GM21367 (cell line): ENCODE measurements at regions not wholly inside any gene's neighbourhood (a gene's known extent, or its start where the extent isn't known, plus 50 kb on each side); places are given as distances from the start of the nearest gene placed in this dataset.
"Not testable (repeated sequence)": the region's sequence is repeated elsewhere in the genome, so short reads cannot be mapped to it uniquely, and the experiment has no call there.

ENCODE experiments used
- ATAC-seq: cut with Tn5 transposase; IDR thresholded peaks from one replicate; pipeline ENCODE4 v1.9.1; 2021; ENCODE audit not compliant: unreplicated experiment

- no peak for ATAC-seq
Measured at GRCh38 chr3:22659651-22660475, 543.3 kb upstream of the UBE2E2 start.

DNA sequence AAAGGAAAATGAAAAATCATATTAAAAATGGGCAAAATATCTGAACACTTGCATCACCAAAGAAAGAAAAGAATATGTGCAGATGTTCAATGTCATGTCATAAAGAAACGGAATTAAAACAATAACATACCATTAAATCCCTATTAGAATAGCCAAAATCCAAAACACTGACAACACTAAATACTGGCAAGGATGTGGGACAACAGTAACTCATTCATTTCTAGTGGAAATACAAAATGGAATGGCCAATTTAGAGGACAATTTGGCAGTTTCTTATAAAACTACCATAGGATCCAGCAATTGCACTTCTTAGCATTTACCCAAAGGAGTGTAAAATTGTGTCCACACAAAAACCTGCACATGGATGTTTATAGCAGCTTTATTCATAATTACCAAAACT is 542.5 kb upstream of the UBE2E2 start:
- ATAC-seq, result no peak

DNA sequence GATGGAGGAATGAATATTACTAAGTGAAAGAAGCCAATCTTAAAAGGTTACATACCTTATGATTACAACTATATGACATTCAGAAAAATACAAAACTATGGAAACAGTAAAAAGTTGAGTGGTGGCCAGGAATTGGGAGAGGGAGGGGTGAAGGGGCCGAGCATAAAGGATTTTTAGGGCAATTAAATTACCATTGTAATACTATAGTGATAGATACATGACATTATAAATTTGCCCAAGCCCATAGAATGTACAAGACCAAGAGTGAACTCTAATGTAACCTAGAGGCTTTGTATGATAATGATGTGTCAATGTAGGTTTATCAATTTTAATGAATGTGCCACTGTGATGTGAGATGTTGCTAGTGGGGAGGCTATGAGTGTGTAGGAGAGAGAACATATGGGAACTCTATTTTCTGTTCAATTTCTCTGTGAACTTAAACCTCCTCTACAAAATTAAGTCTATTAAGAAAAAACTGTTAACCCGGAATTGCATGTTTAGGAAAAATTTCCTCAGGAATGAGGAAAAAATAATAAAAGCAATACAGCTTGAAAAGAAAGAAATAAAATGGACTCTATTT is 541.9 kb upstream of the UBE2E2 start:
- no peak for ATAC-seq

DNA sequence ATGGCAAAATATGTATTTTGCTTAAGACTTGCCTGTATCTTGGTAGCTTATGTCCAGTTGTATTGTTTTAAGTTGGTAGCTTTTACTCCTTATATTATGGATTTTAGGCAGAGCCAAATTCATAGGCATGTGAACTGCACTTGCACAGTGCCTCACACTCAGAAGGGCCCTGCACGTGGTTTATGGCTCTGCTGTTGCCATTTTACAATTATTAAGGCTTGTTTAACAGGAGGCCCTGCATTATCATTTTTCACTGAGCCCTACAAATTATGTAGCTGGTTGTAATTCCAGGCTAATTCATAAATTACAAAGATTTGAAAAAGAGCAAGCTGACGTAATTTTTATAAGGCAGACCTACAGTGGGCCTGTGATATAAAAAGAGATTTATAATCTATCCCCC is 537.6 kb upstream of the UBE2E2 start:
- ATAC-seq, result no peak

GRCh38 chr3:22666736-22667135 is 536.4 kb upstream of the UBE2E2 start:
- no peak for ATAC-seq

DNA sequence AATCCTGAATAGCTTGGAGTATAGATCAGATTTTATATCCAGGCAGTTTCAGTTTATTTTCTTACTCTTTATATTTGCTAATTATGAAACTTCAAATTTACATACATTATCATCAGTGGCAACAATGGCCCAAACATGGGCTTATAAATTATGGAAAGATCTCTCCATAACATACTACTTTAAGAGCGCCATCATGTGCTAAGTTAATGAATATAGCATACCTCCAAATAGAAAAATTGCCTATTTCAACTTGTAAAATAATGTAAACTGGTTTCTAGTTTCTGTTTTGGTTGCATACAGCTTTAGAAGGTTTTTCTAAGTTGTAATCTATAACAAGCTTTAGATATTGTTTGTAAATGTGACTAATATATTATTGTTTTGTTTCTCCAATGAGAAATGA is 531.3 kb upstream of the UBE2E2 start:
- no peak for ATAC-seq

DNA sequence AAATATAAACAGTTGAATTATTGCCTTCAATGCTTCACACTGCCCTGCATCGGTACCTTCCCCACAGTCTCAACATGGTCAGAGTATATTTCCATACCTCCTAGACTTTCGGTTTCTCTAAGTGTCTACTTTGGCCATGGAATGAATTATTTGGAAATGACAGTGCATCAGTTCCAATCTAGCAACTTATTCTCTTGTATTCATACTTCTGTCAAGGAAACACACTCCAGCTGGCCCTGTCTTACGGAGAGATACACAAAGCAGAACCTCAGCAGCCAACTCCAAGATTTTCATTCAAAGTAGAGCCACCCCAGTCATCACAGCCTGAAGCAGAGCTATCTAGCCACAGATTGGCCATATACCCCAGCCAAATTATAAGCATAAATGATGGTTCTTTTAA is 518.4 kb upstream of the UBE2E2 start:
- ATAC-seq, result no peak

GRCh38 chr3:22685597-22685996 is 517.5 kb upstream of the UBE2E2 start:
- no peak for ATAC-seq

- ATAC-seq, result no peak
Measured at GRCh38 chr3:22691407-22691806, 511.7 kb upstream of the UBE2E2 start.

GRCh38 chr3:22691856-22692628 is 511.1 kb upstream of the UBE2E2 start:
- no peak for ATAC-seq

- no peak for ATAC-seq
Measured at GRCh38 chr3:22700876-22701275, 502.3 kb upstream of the UBE2E2 start.

DNA sequence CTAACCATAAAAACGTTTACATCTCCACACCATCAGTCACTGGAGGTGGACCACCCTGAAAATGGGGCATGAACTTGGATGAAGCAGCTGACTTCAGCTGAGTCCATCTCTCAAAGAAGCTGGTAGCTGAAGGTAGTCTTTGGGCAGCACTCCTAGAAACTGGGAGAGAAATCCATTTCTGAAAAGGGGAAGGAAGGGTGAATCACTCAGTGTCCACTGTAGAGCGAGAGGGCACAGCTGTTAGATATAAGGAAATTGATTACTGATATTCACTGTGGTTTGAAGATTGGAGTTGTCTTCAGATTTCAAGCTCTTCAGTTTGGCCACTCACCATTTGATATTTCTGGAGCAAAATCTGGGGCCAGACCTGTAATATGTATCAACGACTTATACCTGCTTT is 499.0 kb upstream of the UBE2E2 start:
- ATAC-seq, result no peak

GRCh38 chr3:22704571-22705354 is 498.4 kb upstream of the UBE2E2 start:
- no peak for ATAC-seq

DNA sequence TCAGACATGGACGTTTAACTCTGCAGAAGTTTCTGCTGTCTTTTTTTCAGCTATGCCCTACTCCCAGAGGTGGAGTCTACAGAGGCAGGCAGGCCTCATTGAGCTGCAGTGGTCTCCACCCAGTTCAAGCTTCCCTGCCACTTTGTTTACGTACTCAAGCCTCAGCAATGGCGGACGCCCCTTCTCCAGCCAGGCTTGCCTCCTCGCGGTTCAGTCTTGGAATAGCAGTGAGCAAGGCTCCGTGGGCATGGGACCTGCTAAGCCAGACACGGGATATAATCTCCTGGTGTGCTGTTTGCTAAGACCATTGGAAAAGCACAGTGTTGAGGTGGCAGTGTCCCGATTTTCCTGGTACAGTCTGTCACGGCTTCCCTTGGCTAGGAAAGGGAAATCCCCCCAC is 496.2 kb upstream of the UBE2E2 start:
- not testable (repeated sequence) for ATAC-seq

- no peak for ATAC-seq
Measured at GRCh38 chr3:22713936-22714335, 489.2 kb upstream of the UBE2E2 start.

DNA sequence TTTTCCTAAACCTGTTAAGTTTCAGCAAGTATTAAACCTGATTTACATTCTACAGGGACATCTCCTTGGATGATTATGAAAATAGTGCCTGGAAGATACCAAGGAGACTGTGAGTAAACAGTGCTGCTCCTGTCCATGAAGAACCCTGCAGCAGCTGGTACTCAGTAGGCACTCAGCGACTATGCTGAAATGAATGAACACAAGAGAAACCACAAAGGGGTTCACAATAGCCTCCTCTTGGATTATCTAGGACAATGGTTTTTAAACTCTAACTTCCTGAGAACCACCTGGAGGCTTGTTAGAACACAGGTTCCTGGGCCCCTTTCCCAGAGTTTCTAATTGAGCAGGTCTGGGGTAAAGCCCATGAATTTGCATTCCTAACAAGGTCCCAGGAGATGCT is 488.4 kb upstream of the UBE2E2 start:
- ATAC-seq, result no peak

GRCh38 chr3:22720596-22720995 is 482.5 kb upstream of the UBE2E2 start:
- no peak for ATAC-seq

DNA sequence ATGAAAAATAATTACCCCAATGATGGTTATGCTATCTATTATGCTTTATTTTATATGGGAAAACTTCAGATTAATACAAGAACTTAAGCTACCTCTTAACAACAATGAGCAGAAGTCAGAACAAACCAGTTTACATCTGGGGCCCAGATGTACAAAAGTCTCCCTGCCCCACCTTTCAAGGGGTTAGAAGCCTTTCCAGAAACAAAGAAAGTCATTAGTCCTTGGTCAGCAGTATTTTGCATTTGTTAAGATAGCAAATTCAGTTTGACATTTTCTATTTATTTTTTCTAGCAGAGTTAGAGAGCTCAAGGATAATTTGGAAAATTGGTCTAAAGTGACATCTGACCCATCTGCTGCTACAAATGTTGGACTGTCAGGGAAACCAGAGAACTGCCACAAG is 478.7 kb upstream of the UBE2E2 start:
- no peak for ATAC-seq

- no peak for ATAC-seq
Measured at GRCh38 chr3:22728406-22728805, 474.7 kb upstream of the UBE2E2 start.

DNA sequence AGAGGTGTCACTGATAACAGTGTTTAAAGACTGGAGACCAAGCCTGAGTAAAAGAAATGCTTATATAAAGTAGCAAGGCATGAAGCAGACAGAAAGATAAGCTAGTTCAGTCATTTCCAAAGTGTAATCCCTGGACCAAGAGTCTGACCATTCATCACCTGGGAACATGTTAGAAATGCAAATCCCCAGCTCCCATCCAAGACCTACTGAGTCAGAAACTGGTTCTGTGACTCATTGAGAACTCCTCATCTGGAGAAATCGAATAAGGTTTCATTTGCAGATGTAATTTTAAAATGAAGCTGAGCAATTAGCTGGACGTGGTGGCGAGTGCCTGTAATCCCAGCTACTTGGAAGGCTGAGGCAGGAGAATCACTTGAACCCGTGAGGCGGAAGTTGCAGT is 473.9 kb upstream of the UBE2E2 start:
- ATAC-seq, result no peak

DNA sequence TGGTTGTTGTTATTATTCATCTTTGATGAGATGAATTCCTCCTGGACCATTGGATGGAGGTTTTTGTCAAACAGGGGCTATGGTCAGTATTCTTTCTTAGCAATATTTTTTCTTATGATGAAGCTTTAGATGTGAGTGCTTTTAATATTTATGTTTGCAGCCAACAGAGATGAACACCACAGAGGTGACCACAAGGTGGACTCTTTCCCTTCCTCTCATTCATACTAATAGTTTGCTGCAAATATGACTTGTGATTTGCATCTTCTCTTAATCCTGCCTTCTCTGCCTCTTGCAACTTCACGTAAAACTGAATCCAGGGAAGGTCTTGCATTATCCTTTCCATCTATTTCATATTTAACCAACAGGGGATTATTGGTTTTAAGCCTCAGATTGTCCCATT is 473.1 kb upstream of the UBE2E2 start:
- no peak for ATAC-seq
